NCI-H345 treated with DMSO at 0.1 percent for 48 hours (cell line): ENCODE measurements at regions not wholly inside any gene's neighbourhood (a gene's known extent, or its start where the extent isn't known, plus 50 kb on each side); places are given as distances from the start of the nearest gene placed in this dataset.

Experiments used
- DNase-seq: peaks from one replicate; lab custom pipeline; 2025; ENCODE audit not compliant: unreplicated experiment; lab: John Stamatoyannopoulos, UW

- DNase-seq = no peak
These were observed 179.0 kb upstream of the ADO start for GRCh38 chr10:62625484-62625883.

- no peak for DNase-seq
These were observed 178.4 kb upstream of the ADO start for GRCh38 chr10:62626079-62626478.

DNA sequence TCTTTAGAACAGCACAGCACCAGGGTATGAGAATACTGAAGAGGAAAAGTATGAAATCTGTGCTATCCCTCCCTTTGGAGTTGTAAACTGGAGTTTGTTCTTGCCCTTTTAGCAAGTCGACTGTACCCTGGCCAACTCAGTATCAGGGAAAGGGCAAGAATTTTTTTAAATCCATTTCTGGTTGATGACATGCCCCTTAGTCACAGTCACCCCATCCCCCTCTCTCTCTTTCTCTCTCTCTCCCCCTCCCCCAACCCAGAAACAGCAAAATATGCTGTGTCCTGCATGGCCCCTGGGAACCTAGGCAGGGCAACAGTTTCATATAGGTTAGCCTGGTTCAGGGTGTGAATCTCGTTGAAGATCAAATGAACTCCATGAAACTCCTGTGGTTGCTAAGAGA, 177.7 kb upstream of the ADO start:
- DNase-seq = no peak

- no peak for DNase-seq
These were observed 176.5 kb upstream of the ADO start for GRCh38 chr10:62627983-62628382.

- no peak for DNase-seq
These were observed 173.3 kb upstream of the ADO start for GRCh38 chr10:62631241-62631640.

GRCh38 chr10:62632071-62632809, 172.3 kb upstream of the ADO start:
- DNase-seq = no peak

- no peak for DNase-seq
These were observed 170.5 kb upstream of the ADO start for GRCh38 chr10:62633976-62634375.

GRCh38 chr10:62634576-62634975, 169.9 kb upstream of the ADO start:
- DNase-seq = no peak

GRCh38 chr10:62635127-62635526, 169.4 kb upstream of the ADO start:
- DNase-seq = no peak

DNA sequence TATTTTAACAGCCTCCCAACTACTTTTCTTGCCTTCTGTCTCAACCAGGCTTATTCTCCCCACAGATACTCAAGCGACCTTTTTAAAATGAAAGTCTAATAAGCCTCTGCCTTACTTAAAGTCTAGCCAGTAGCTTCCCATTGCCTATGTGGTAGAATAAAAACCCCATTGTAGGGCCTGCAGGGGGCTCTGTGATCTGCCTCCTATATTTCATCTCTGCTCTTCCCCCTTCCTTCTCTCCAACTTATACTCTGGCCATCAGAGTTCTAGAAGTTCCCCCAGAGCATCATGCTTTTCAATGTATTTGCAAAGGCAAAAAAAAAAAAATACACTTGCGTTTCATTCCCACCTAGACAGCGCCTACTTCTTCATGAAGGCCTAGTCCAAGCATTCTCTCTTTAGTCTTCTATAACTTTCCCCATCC, 167.7 kb upstream of the ADO start:
- DNase-seq = no peak

DNA sequence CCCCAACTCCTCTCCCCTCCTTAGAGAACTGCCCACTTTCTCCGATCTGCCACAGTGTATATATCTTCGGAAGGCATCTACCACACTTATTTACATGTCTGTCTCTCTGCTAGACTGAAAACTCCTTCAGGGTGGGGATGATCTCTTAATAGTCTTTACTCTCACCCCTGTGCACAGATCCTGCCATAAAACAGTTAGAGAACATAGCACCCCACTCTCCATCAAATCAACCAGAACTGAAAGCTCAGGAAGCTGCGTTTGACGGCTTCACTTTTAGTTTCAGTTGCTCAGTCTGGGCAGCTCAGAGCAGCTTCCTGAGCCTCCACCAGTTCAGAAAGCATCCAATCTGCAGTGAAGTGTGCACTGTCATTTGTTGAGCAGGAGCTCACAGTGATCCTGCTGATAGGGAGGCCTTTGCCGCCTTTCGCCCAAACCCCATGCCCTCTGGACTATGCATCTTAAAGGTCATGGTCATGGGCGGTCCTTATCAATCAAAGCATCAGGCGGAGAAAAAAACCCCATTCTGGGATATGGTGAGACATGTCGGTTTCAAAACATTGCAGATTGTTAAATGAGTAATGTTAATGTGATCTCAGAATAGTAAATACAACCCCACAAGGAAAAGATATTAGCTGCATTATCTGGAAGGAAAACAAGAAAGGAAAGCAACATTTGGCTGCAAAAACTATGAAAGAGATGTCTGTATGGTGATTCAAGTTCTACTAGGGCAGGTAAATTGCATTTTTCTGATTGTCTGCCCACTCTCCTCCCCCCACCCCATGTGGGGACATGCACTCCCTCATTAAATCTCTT, 167.1 kb upstream of the ADO start:
- no peak for DNase-seq

DNA sequence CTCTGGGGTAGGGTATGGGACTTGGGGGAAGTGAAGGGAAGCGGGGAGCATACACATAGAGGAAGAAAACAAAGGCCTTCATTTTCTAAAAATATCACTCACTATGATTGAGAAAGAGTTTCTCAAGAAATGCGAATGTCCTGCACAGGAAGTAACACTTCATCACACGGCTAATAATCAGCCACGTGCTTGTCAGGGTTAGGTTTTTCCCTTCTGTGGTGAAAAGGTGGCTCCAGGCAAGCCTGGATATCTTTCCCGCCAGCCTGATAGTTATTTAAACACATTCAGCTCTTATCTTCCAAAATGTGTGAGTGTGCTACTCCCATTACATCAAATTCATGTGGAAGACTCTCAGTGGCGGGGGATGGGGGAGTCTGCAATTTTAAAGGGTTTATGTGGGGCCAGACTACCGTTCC, 166.4 kb upstream of the ADO start:
- no peak for DNase-seq

- DNase-seq = no peak
These were observed 165.4 kb upstream of the ADO start for GRCh38 chr10:62639144-62639543.

GRCh38 chr10:62640411-62640810, 164.1 kb upstream of the ADO start:
- DNase-seq = no peak

DNA sequence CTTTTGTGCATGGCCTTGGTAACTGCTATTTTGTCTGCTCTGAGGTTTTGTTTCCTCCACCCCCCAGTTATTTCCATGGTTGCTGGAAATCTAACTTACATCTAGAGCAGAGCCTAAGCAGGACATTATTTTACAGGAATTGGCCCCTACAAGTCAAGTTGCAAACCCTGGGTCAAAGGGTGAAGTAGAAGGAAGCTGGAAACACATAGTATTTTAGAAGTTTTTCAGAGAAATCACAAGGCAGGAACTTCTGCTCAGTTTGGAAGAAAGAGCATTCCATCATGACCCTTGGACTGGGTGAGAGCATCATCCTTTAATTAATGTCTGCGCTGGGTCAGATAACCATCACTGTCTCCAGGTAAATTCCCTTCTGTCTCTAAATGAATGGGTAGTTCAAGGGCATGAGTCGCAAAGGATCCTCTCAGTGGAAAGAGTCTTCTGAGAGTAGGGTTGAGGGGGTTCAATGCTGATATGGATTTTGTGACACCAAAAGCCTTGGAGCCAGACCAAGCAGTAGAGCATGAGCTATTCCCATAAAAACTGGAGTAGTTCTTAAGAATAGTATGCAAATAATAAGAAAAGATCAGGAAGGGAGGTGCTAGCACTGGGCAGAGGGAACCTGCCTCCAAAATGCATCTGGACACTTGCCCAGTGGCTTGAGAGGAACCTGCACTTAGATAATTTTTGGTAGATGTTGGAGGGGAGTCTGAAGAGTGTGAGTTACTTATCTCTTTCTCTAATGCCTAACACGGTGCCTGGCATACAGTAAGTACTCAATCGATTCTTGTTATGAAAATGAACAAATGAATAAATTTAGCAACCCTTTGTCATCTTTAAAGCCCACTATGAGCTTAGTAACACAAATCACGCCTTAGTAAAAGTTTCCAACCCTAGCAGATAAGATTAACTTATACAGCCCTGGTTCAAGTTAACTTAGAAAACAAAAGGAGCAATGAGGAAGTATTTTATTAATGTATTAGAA, 160.6 kb upstream of the ADO start:
- no peak for DNase-seq

DNA sequence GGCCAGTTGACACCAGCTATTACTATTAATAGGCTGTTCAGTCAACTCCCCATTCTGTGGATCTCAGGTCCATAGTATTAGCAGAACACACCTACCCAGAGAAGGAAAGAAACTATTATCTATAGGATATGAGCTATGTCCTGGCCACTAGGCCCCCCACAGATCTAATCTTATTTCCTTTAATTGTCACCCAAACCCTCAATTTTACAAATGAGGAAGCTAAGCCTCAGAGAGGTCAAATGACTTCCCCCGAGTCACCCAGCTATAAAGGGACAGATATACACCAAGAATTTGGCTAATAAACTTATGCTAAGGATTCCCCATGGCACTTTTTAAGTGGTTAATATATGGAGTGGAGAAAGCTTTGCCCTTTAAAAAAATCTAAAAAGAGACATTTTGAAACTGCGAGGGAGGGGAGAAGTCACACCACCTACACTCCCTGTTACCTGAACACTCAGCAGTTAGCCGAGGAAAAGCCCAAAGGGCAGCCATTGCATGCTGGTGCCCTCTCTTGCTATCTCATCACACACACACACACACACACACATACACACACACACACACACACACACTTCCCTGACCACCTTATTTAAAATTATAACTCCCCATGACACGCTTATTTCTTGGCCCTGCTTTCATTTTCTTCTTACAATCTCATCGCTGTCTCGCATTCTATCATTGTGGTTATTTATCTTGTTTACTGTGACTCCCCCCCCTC, 157.0 kb upstream of the ADO start:
- no peak for DNase-seq

- no peak for DNase-seq
These were observed 155.6 kb upstream of the ADO start for GRCh38 chr10:62648921-62649320.

GRCh38 chr10:62650411-62650810, 154.1 kb upstream of the ADO start:
- DNase-seq = no peak

DNA sequence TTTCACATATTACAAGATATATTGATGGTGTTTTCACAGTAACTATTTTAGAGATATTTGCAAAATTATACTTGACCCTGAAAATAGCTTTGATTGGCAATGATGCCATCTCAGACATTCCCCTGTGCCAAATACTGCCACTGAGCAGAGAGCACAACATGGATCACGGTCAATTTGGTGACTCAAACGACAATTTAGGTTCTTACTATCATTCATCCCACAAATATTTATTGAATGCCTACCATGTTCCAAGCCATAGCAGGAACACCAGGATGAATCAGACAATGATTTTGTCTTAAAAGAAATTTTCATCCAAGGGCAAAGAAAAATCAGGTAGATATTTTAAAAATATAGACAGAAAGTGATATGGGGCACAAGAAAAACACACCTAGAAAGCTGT, 153.2 kb upstream of the ADO start:
- no peak for DNase-seq

- no peak for DNase-seq
These were observed 152.4 kb upstream of the ADO start for GRCh38 chr10:62652114-62652513.

- no peak for DNase-seq
These were observed 152.0 kb upstream of the ADO start for GRCh38 chr10:62652564-62652963.
